OCI-LY7 (cell line): ENCODE measurements at regions not wholly inside any gene's neighbourhood (a gene's known extent, or its start where the extent isn't known, plus 50 kb on each side); places are given as distances from the start of the nearest gene placed in this dataset.
"Not testable (repeated sequence)": the region's sequence is repeated elsewhere in the genome, so short reads cannot be mapped to it uniquely, and the experiment has no call there.

Experiments
- EZH2phosphoT487 ChIP-seq: fragments of 200-600 bp; sonication (generic); IDR thresholded peaks from 2 replicates; pipeline ENCODE4 v1.6.1; 2018; ENCODE audit warnings: low read depth, borderline replicate concordance, mild to moderate bottlenecking, mixed run types, antibody characterized with exemption, low read length, moderate library complexity, mixed read lengths
- TF ChIP-seq, protein P1 (sequence below): fragments of 200-600 bp; sonication (generic); conservative IDR thresholded peaks from 2 replicates; pipeline ENCODE4 v1.5.1; 2014; ENCODE audit warnings: mild to moderate bottlenecking, antibody characterized with exemption, low read length, moderate library complexity, mixed read lengths

DNA sequence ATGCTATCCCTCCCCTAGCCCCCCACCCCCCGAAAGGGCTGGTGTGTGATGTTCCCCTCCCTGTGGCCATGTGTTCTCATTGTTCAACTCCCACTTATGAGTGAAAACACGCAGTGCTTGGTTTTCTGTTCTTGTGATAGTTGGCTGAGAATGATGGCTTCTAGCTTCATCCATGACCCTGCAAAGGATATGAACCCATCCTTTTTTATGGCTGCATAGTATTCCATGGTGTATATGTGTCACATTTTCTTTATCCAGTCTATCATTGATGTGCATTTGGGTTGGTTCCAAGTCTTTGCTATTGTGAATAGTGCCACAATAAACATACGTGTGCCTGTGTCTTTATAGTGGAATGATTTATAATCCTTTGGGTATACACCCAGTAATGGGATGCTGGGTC, 565.1 kb upstream of the ADAMTS9 start:
- TF ChIP-seq EZH2phosphoT487 = not testable (repeated sequence)
- TF ChIP-seq, protein P1, sequence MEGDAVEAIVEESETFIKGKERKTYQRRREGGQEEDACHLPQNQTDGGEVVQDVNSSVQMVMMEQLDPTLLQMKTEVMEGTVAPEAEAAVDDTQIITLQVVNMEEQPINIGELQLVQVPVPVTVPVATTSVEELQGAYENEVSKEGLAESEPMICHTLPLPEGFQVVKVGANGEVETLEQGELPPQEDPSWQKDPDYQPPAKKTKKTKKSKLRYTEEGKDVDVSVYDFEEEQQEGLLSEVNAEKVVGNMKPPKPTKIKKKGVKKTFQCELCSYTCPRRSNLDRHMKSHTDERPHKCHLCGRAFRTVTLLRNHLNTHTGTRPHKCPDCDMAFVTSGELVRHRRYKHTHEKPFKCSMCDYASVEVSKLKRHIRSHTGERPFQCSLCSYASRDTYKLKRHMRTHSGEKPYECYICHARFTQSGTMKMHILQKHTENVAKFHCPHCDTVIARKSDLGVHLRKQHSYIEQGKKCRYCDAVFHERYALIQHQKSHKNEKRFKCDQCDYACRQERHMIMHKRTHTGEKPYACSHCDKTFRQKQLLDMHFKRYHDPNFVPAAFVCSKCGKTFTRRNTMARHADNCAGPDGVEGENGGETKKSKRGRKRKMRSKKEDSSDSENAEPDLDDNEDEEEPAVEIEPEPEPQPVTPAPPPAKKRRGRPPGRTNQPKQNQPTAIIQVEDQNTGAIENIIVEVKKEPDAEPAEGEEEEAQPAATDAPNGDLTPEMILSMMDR = not testable (repeated sequence)
